Suprapubic skin (tissue), 4 donors: ENCODE measurements at regions not wholly inside any gene's neighbourhood (a gene's known extent, or its start where the extent isn't known, plus 50 kb on each side); places are given as distances from the start of the nearest gene placed in this dataset.

Experiments used
- EP300 ChIP-seq: sonication (generic); formaldehyde crosslinking; IDR thresholded peaks from one replicate; pipeline ENCODE4 v1.6.1; 2017; ENCODE audit warnings: antibody characterized with exemption
- POLR2A ChIP-seq, 2 donors: fragments of 450-650 bp; IDR thresholded peaks; one replicate each; pipeline ENCODE4 v1.6.1; 2017; ENCODE audit warnings: antibody characterized with exemption in 2 of 2, mild to moderate bottlenecking in 2 of 2, moderate library complexity in 2 of 2
- POLR2AphosphoS5 ChIP-seq, 3 donors: sonication (generic); formaldehyde crosslinking; IDR thresholded peaks; one replicate each; pipeline ENCODE4 v1.6.1; 2017; ENCODE audit warnings: antibody characterized with exemption in 3 of 3
- TF ChIP-seq, protein P1 (sequence below), 2 donors: fragments of 200-600 bp in 1 of 2; fragments of 450-650 bp in 1 of 2; sonication (generic) in 1 of 2; IDR thresholded peaks; one replicate each; pipeline ENCODE4 v1.5.1; 2016 to 2019; ENCODE audit warnings: antibody characterized with exemption in 2 of 2, mild to moderate bottlenecking in 1 of 2, moderate library complexity in 1 of 2

DNA sequence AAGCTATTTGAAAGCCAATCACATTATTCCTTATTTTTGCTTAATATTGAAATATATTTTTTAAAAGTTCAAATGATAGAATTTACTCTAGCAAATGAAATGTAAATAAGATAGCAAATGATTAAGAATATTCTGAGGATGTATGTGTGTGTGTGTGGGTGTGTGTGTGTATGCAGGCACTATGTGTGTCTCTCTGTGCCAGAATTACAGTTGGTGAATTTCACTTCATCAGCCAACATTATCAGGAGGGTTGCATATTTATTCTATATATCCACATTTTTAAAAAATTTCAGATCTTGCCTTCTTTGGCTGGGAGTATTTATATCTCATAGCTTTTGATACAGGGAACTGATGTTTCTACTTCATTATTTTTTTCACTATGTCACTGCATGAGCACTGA, 274.9 kb upstream of the SOX5 start:
- TF ChIP-seq, protein P1, sequence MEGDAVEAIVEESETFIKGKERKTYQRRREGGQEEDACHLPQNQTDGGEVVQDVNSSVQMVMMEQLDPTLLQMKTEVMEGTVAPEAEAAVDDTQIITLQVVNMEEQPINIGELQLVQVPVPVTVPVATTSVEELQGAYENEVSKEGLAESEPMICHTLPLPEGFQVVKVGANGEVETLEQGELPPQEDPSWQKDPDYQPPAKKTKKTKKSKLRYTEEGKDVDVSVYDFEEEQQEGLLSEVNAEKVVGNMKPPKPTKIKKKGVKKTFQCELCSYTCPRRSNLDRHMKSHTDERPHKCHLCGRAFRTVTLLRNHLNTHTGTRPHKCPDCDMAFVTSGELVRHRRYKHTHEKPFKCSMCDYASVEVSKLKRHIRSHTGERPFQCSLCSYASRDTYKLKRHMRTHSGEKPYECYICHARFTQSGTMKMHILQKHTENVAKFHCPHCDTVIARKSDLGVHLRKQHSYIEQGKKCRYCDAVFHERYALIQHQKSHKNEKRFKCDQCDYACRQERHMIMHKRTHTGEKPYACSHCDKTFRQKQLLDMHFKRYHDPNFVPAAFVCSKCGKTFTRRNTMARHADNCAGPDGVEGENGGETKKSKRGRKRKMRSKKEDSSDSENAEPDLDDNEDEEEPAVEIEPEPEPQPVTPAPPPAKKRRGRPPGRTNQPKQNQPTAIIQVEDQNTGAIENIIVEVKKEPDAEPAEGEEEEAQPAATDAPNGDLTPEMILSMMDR (IDR thresholded peaks at IDR 0.05), result no peak
- TF ChIP-seq POLR2AphosphoS5 (IDR thresholded peaks at IDR 0.05) (no peak), POLR2A (IDR thresholded peaks at IDR 0.05) (no peak), EP300 (no peak)
